Sciatic nerve (tissue), 2 donors: ENCODE measurements at regions not wholly inside any gene's neighbourhood (a gene's known extent, or its start where the extent isn't known, plus 50 kb on each side); places are given as distances from the start of the nearest gene placed in this dataset.

Experiments used
- ATAC-seq: fragments of 200-7000 bp; cut with Tn5 transposase; one replicate; pipeline ENCODE4 v1.9.1; 2020; ENCODE audit warnings: mild to moderate bottlenecking, moderate library complexity
- DNase-seq: peaks from one replicate; pipeline ENCODE4 v3.0.0-alpha.2; 2020; ENCODE audit warnings: low spot score
- intact Hi-C: fragments of 100-400 bp; cut with DNase I; formaldehyde crosslinking; loops from one replicate; pipeline ENCODE4 v1.14.2; 2022
- donor health status: DM: no; HTN: no; CAD: no.
- donor health status: DM: no; HTN: no; CAD: no.

DNA sequence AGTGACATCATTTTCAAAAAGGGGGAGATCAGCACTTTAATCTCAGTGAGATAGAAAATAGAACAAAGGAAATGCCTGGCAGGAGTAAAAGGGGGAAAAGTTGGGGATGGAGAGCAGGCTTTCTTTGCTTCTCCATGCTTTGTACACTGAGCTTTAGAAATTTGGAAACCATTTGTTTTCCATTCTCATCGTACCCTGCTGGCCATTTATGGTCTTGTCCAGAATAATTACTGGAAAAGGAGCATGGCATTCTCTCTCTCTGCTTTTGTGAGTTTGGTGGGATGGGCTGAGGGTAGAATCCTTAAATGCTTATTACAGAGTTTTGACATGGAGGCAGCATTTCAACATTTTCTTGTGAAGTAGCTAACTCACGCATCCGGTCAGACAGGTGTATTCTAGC lies 104.4 kb upstream of the FLRT2 start:
- intact Hi-C loops = no loop called here
- ATAC-seq (no peak), DNase-seq (no peak)

DNA sequence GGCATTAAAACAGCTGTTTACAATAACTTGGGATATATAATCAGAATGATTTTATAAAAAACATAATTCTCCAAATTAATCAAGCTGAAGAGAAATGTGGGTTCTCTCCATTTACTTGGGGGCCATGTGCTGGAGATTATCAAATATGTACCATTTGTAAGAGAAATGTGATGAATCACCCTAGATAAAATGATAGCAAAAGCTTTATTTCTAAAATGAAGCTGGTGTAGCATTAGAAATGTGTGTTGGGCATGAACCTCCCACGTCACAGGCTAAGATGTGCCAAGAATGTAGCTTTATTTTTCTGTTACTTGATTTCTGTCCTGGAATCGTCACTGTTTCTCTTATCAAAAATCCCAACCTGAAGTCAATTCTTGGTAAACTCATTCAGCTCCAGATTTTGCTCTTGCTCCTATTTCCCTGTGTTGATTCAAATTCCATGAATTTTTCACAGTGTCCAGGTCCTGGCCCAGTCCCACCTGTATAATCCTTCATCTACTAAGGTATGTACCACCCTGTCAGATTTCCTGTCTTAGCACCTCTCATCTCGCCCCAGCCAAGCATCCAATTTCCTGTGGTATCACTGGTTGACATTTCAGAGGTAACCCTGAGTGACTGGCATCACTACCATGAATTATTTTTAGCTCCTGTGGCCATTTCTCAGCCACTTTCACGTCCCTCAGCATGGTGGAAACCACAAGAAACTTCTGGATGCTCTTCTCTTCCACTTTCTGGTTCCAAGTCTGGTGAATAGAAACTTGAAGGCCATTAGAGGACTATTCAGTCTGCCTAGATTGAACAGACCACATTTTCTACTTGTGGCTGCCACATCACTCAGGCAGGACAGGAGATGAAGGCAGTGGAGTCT lies 103.6 kb upstream of the FLRT2 start:
- ATAC-seq = no peak
- intact Hi-C loops = no loop called here
- no peak for DNase-seq

- intact Hi-C loops = no loop called here
- no peak for ATAC-seq
- no peak for DNase-seq
Measured at GRCh38 chr14:85428926-85429325, 101.0 kb upstream of the FLRT2 start.

- no peak for ATAC-seq
- intact Hi-C loops = no loop called here
- DNase-seq = no peak
Measured at GRCh38 chr14:85437148-85437547, 92.8 kb upstream of the FLRT2 start.

GRCh38 chr14:85438001-85438400 lies 91.9 kb upstream of the FLRT2 start:
- intact Hi-C loops = no loop called here
- ATAC-seq = no peak
- no peak for DNase-seq

DNA sequence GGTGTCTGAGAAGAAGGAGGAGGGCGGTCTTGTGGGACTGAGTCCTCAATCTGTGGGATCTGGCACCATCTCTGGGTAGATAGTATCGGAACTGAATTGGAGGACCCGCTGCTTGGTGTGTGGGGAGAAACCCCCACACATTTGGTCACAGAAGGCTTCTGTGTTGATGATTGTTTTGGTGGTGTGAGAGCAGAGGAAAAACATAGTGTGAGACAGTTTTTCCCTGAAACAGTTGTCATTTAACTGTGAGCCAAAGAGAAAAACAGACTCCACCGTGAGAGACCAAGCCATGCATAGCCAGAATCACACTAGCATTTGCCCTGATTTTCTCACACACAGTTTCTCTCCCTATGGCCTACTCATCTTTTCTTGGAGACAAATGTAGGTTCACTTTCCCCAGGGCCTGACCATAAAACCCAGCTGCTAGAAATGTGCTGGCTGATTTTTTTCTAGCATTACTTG lies 91.4 kb upstream of the FLRT2 start:
- ATAC-seq = peak; percentile 51
- DNase-seq = no peak
- intact Hi-C loops = no loop called here

- intact Hi-C loops = no loop called here
- DNase-seq (no peak), ATAC-seq (no peak)
Measured at GRCh38 chr14:85439696-85440328, 90.1 kb upstream of the FLRT2 start.

- DNase-seq = no peak
- no peak for ATAC-seq
- intact Hi-C loops = no loop called here
Measured at GRCh38 chr14:85441909-85442643, 87.9 kb upstream of the FLRT2 start.

GRCh38 chr14:85442996-85443395 lies 86.9 kb upstream of the FLRT2 start:
- intact Hi-C loops = no loop called here
- ATAC-seq = no peak
- no peak for DNase-seq

- peak; percentile 41 for ATAC-seq
- intact Hi-C loops = no loop called here
- no peak for DNase-seq
Measured at GRCh38 chr14:85444635-85445034, 85.3 kb upstream of the FLRT2 start.

DNA sequence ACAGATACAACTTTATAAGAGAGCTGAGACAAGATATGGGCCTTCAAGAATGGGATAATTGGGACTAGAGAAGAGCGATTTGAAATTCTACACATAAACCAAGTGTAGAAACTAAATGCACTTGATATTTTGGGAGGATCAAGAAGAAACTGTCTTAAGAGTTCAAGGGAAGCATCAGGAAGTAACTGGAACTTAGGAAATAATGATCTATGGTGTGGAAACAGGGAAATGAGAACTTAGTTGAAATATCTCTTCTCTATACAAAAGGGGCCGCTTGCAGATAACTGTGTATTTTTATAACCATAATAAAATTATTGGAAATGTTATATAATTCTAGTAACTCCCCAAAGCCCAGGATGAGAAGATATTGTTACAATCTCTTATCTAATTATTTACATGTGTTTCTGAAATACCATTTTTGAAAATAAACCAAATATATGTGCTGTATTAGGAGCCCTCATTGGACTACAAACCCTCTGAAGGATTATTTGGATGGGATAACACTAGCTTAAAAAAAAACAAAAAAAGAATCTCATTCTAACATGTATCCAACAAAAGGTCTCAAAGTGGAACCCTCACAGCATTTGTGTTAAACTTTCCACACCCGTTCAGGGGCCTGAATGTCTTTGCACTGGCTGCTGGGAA lies 84.7 kb upstream of the FLRT2 start:
- intact Hi-C loops = no loop called here
- ATAC-seq = no peak
- no peak for DNase-seq

- ATAC-seq (no peak), DNase-seq (no peak)
- intact Hi-C loops = no loop called here
Measured at GRCh38 chr14:85447883-85448282, 82.1 kb upstream of the FLRT2 start.

GRCh38 chr14:85451421-85451820 lies 78.5 kb upstream of the FLRT2 start:
- no peak for ATAC-seq
- no peak for DNase-seq
- intact Hi-C loops = no loop called here

GRCh38 chr14:85453401-85454225 lies 76.3 kb upstream of the FLRT2 start:
- DNase-seq = no peak
- peak; percentile 49 for ATAC-seq
- intact Hi-C loops = no loop called here

DNA sequence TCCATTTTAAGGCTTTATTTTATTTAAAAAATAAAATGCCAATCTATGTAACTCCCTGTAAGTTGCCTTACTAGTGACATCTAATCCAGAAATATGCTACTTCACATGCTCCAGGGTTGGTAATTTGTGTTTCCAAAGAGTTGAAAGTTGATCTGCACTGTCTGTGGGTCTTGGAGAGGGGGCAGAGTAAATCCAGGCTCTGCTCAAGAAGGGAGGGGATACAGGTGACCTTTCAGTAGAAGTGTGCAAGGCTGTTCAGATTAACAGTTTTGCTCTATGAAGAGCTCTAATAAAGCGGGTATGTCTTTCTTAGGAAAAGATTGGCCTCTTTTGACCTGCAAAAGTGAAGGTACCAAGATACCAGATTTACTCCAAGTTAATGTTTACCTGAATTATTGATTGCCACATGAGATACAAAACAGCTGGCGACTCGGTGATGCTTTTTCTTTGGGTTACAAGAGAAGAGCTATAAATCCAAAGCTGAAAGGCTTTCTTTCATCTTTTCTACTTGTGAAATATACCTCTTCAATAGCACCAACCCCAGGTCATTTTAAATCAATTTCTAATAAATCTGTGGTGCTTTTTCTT lies 75.6 kb upstream of the FLRT2 start:
- intact Hi-C loops = no loop called here
- no peak for DNase-seq
- ATAC-seq = no peak

DNA sequence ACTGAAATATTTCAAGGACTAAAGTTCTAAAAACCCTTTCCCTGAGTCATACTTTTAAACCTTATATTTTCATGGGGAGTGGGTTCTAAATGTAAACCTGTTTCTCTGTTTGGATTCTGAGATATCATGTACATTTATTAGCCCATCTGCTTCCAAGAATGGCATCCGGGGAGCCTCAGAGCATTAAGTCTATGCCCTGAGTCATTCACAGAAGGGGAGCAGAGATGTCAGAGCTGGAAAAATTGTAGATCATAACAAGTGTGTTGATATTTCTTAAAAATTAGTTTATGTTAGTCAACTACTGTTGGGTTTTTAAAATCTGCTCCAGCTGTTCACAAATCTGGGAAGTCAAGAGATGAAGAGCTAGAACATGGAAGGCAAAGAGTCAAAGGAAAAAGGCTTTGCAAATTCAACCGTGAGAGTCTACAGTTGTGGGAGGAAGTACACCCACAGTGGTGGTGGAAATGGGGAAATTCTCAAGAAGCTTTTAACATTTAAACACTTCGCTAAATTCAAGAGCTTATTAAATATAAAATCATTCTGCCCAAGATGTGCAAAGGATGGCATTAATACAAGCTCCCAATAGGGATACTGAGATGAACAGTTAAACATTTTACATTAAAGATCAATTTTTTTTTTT lies 70.5 kb upstream of the FLRT2 start:
- intact Hi-C loops = no loop called here
- ATAC-seq (no peak), DNase-seq (no peak)

GRCh38 chr14:85461432-85462133 lies 68.4 kb upstream of the FLRT2 start:
- intact Hi-C loops = no loop called here
- no peak for DNase-seq
- peak; percentile 56 for ATAC-seq
